ENCODE measurements at regions not wholly inside any gene's neighbourhood (a gene's known extent, or its start where the extent isn't known, plus 50 kb on each side); places are given as distances from the start of the nearest gene placed in this dataset.

- H3K27ac ChIP-seq (ENCODE audit: extremely low read length, insufficient read depth, low read length) = no peak overlapping the region
- no peak overlapping the region for H3K4me3 ChIP-seq (replicated peaks in 1 of 3; ENCODE audit: insufficient read depth in 1 of 3, low read depth in 2 of 3, low read length in 3 of 3)
- no peak overlapping the region for H3K9ac ChIP-seq (ENCODE audit: insufficient read depth, low read depth, low read length)
- H3K36me3 ChIP-seq (replicated peaks in 1 of 2; ENCODE audit: control insufficient read depth in 1 of 2, insufficient read depth in 2 of 2, low read length in 2 of 2) = no peaks in the 10 kb centered on the region
- H3K4me2 ChIP-seq (ENCODE audit: low read depth, low read length) = no peak overlapping the region
- no peaks in the 10 kb centered on the region for H3K4me1 ChIP-seq (ENCODE audit: insufficient read depth, low read length)
- in situ Hi-C loops (cut with HindIII; ENCODE audit: extremely low pct_ligation_motif_present, low pct_unique_long_range_greater_than_20kb) = no loop called here
- H4K20me1 ChIP-seq (ENCODE audit: insufficient read depth, low read length) = no peaks in the 10 kb centered on the region
- no peak for FAIRE-seq
- ATAC-seq = no peak
- intact Hi-C loops (cut with micrococcal nuclease; ENCODE audit: unreplicated experiment) = no loop called here
- no peak for DNase-seq (ENCODE audit: low spot score)
- ChIA-PET CTCF (ENCODE audit: low intra/inter-chr PET ratio, low total read pairs) (no interaction called here), POLR2A (no interaction called here)
- peaks cover 76% of the 10 kb centered on the region for H3K9me3 ChIP-seq (ENCODE audit: low read length)
- H2AFZ ChIP-seq (ENCODE audit: low read length) = no peak overlapping the region
- no peaks in the 10 kb centered on the region for H3K79me2 ChIP-seq (ENCODE audit: insufficient read depth, low read length)
- TF ChIP-seq ZNF24 (IDR thresholded peaks at IDR 0.05) (no peak), KLF12 (CRISPR knock-in tag; IDR thresholded peaks at IDR 0.05; ENCODE audit: borderline replicate concordance) (no peak), ZNF788 (CRISPR knock-in tag; IDR thresholded peaks at IDR 0.05; ENCODE audit: borderline replicate concordance) (no peak), HNF1B (CRISPR knock-in tag; IDR thresholded peaks at IDR 0.05) (no peak), ZNF230 (CRISPR knock-in tag; IDR thresholded peaks at IDR 0.05) (no peak), ZNF576 (CRISPR knock-in tag; IDR thresholded peaks at IDR 0.05) (no peak), YEATS4 (CRISPR knock-in tag; IDR thresholded peaks at IDR 0.05; ENCODE audit: borderline replicate concordance) (no peak)
- WGBS (ENCODE audit: low lambda C conversion rate) = 2% methylated on average over 2 of the region's 2 CpGs
- H3K27me3 ChIP-seq (ENCODE audit: control insufficient read depth in 1 of 2, insufficient read depth in 2 of 2, low read length in 2 of 2) = no peaks in the 10 kb centered on the region
- BruUV-seq (replicated peaks) = no TSS peak
Measured at GRCh38 chr11:103794262-103794661, 242.2 kb upstream of the DDI1 start.

- H3K27me3 ChIP-seq (ENCODE audit: control insufficient read depth in 1 of 2, insufficient read depth in 2 of 2, low read length in 2 of 2) = no peaks in the 10 kb centered on the region
- no peaks in the 10 kb centered on the region for H3K79me2 ChIP-seq (ENCODE audit: insufficient read depth, low read length)
- no peak overlapping the region for H3K27ac ChIP-seq (ENCODE audit: extremely low read length, insufficient read depth, low read length)
- H2AFZ ChIP-seq (ENCODE audit: low read length) = no peak overlapping the region
- ChIA-PET CTCF (ENCODE audit: low intra/inter-chr PET ratio, low total read pairs) (no interaction called here), POLR2A (no interaction called here)
- WGBS (ENCODE audit: low lambda C conversion rate) = 0% methylated on average over 1 of the region's 1 CpG
- in situ Hi-C loops (cut with HindIII; ENCODE audit: extremely low pct_ligation_motif_present, low pct_unique_long_range_greater_than_20kb) (no loop called here), intact Hi-C loops (cut with micrococcal nuclease; ENCODE audit: unreplicated experiment) (no loop called here)
- no peak overlapping the region for H3K4me2 ChIP-seq (ENCODE audit: low read depth, low read length)
- DNase-seq (ENCODE audit: low spot score) = no peak
- peaks cover 70% of the 10 kb centered on the region for H3K9me3 ChIP-seq (ENCODE audit: low read length)
- H4K20me1 ChIP-seq (ENCODE audit: insufficient read depth, low read length) = no peaks in the 10 kb centered on the region
- H3K4me1 ChIP-seq (ENCODE audit: insufficient read depth, low read length) = no peaks in the 10 kb centered on the region
- no peaks in the 10 kb centered on the region for H3K36me3 ChIP-seq (replicated peaks in 1 of 2; ENCODE audit: control insufficient read depth in 1 of 2, insufficient read depth in 2 of 2, low read length in 2 of 2)
- ATAC-seq = no peak
- no peak for FAIRE-seq
- no TSS peak for BruUV-seq (replicated peaks)
- no peak overlapping the region for H3K9ac ChIP-seq (ENCODE audit: insufficient read depth, low read depth, low read length)
- no peak overlapping the region for H3K4me3 ChIP-seq (replicated peaks in 1 of 3; ENCODE audit: insufficient read depth in 1 of 3, low read depth in 2 of 3, low read length in 3 of 3)
- TF ChIP-seq ZNF672 (CRISPR knock-in tag; IDR thresholded peaks at IDR 0.05) (no peak), ZNF839 (CRISPR knock-in tag; IDR thresholded peaks at IDR 0.05; ENCODE audit: borderline replicate concordance) (no peak), GLI4 (CRISPR knock-in tag; IDR thresholded peaks at IDR 0.05; ENCODE audit: borderline replicate concordance) (no peak), MLLT10 (CRISPR knock-in tag; IDR thresholded peaks at IDR 0.05) (no peak), TEF (CRISPR knock-in tag; IDR thresholded peaks at IDR 0.05) (no peak), CBX2 (IDR thresholded peaks at IDR 0.05; ENCODE audit: low read depth, low read length) (no peak), CBX2 (CRISPR knock-in tag; IDR thresholded peaks at IDR 0.05; ENCODE audit: low read depth) (no peak), TFDP1 (CRISPR knock-in tag; IDR thresholded peaks at IDR 0.05; ENCODE audit: borderline replicate concordance) (no peak), ATF3 (CRISPR knock-in tag; IDR thresholded peaks at IDR 0.05) (no peak), ZBTB20 (CRISPR knock-in tag; IDR thresholded peaks at IDR 0.05; ENCODE audit: borderline replicate concordance, low read depth) (no peak)
Measured at GRCh38 chr11:103798026-103798425, 238.4 kb upstream of the DDI1 start.

Measured in HepG2 (cell line).